K562 (cell line): ENCODE measurements at regions not wholly inside any gene's neighbourhood (a gene's known extent, or its start where the extent isn't known, plus 50 kb on each side); places are given as distances from the start of the nearest gene placed in this dataset.

Experiments
- ATAC-seq: fragments of 200-7000 bp; cut with Tn5 transposase; 3 replicates; pipeline ENCODE4 v1.9.1; 2020; ENCODE audit warnings: moderate library complexity
- BruUV-seq: library from RNA; stranded (reverse); fragments of 400-500 nt; replicated peaks from 2 replicates; lab custom pipeline; 2021; lab: Mats Ljungman, UMichigan
- CTCF ChIA-PET: fragments of 300-600 bp; formaldehyde crosslinking; extraction: SDS; loops from one replicate; lab custom pipeline; 2021; ENCODE audit warnings: low intra/inter-chr PET ratio; lab: Yijun Ruan, JAX
- POLR2A ChIA-PET: fragments of 300-600, 350-650 bp; sonication (Branson Sonifier 250); formaldehyde crosslinking; extraction: SDS; loops from one replicate; lab custom pipeline; 2021; ENCODE audit warnings: antibody characterized with exemption, inconsistent platforms; lab: Yijun Ruan, JAX
- DNase-seq, 4 experiments: peaks; one replicate each; pipeline versions ENCODE4 v3.0.0 to v3.0.0-alpha.2; 2011 to 2018; ENCODE audit warnings: low spot score in 3 of 4, mixed read lengths in 3 of 4; ENCODE audit errors: extremely low read depth in 1 of 4
- FAIRE-seq: peaks from 2 replicates; lab custom pipeline; 2011; peaks lifted over from hg19 to GRCh38; lab: Jason Lieb, UNC
- H2AFZ ChIP-seq: 2 replicates; pipeline ENCODE4 v1.6.0; 2011; ENCODE audit warnings: low read depth, low read length, control low read depth, inconsistent platforms
- H3K27ac ChIP-seq: fragments of 200-600 bp; 3 replicates; pipeline ENCODE4 v1.8.0; 2011; ENCODE audit warnings: low read depth, mild to moderate bottlenecking, control low read depth, inconsistent platforms, low read length, moderate library complexity, mixed read lengths; ENCODE audit errors: extremely low read depth
- H3K27me3 ChIP-seq, 2 experiments: fragments of 300-600 bp in 1 of 2; 2 replicates in 1 of 2; 3 replicates in 1 of 2; pipeline versions ENCODE4 v1.6.0 to v1.8.0; 2011; ENCODE audit warnings: inconsistent platforms in 2 of 2, low read length in 2 of 2, mild to moderate bottlenecking in 1 of 2, mixed read lengths in 1 of 2, moderate library complexity in 1 of 2; ENCODE audit not compliant: control insufficient read depth in 2 of 2, insufficient read depth in 2 of 2
- H3K36me3 ChIP-seq: fragments of 300-600 bp; 3 replicates; pipeline ENCODE4 v1.8.0; 2011; ENCODE audit warnings: mild to moderate bottlenecking, low read length, inconsistent platforms; ENCODE audit not compliant: control insufficient read depth, insufficient read depth
- H3K4me1 ChIP-seq, 2 experiments: fragments of 200-600 bp in 1 of 2; replicated peaks in 1 of 2; 2 replicates in 1 of 2; 3 replicates in 1 of 2; pipeline versions ENCODE4 v1.5.1 to v1.8.0; 2011; ENCODE audit warnings: inconsistent platforms in 2 of 2, low read length in 2 of 2, mild to moderate bottlenecking in 1 of 2, mixed read lengths in 1 of 2, moderate library complexity in 1 of 2; ENCODE audit not compliant: control insufficient read depth in 2 of 2, insufficient read depth in 2 of 2
- H3K4me2 ChIP-seq: 2 replicates; pipeline ENCODE4 v1.6.1; 2011; ENCODE audit warnings: low read length, control low read depth, inconsistent platforms, mixed read lengths; ENCODE audit not compliant: insufficient read depth
- H3K4me3 ChIP-seq: fragments of 200-600 bp; sonication (generic), shearing (Covaris generic); 2 replicates; pipeline ENCODE4 v1.5.1; 2016; ENCODE audit warnings: control low read depth, inconsistent platforms
- H3K79me2 ChIP-seq: fragments of 200-600 bp; 3 replicates; pipeline ENCODE4 v1.8.0; 2011; ENCODE audit warnings: low read length, inconsistent platforms; ENCODE audit not compliant: control insufficient read depth, insufficient read depth
- H3K9ac ChIP-seq, 2 experiments: 2 replicates each; pipeline versions ENCODE4 v1.6.0 to v1.6.1; 2011; ENCODE audit warnings: low read depth in 2 of 2, low read length in 2 of 2, control low read depth in 1 of 2, inconsistent platforms in 1 of 2, mild to moderate bottlenecking in 1 of 2, mixed read lengths in 1 of 2; ENCODE audit not compliant: insufficient read depth in 1 of 2
- H3K9me1 ChIP-seq: one replicate; pipeline ENCODE4 v1.6.0; 2011; ENCODE audit warnings: inconsistent platforms, mild to moderate bottlenecking, low read length, moderate library complexity; ENCODE audit not compliant: control insufficient read depth, insufficient read depth
- H3K9me3 ChIP-seq: replicated peaks from 2 replicates; pipeline ENCODE4 v1.5.1; 2011; ENCODE audit warnings: low read depth, low read length, inconsistent platforms; ENCODE audit not compliant: control insufficient read depth, insufficient read depth
- H4K20me1 ChIP-seq: replicated peaks from 2 replicates; pipeline ENCODE4 v1.6.1; 2011; ENCODE audit warnings: low read length, inconsistent platforms, mixed read lengths; ENCODE audit not compliant: control insufficient read depth, insufficient read depth
- ADNP ChIP-seq: fragments of 200-800 bp; sonication (Bioruptor generic); IDR thresholded peaks from 2 replicates; pipeline ENCODE4 v1.6.1; 2016; ENCODE audit warnings: missing genetic modification characterization, missing compliant biosample characterization
- C11orf30 ChIP-seq: fragments of 450-650 bp; IDR thresholded peaks from 2 replicates; pipeline ENCODE4 v1.6.1; 2016; ENCODE audit warnings: low read depth, mild to moderate bottlenecking
- CHD1 ChIP-seq: fragments of 200-600 bp; sonication (generic); IDR thresholded peaks from one replicate; pipeline ENCODE4 v1.6.1; 2012; ENCODE audit warnings: mild to moderate bottlenecking, moderate library complexity, low read length, inconsistent platforms
- CREBBP ChIP-seq: IDR thresholded peaks from one replicate; pipeline ENCODE4 v1.6.1; 2012; ENCODE audit warnings: low read depth, mild to moderate bottlenecking, control low read depth, inconsistent platforms, low read length
- DEAF1 ChIP-seq: fragments of 450-650 bp; formaldehyde crosslinking; IDR thresholded peaks from 2 replicates; pipeline ENCODE4 v1.4.0; 2020; ENCODE audit warnings: mild to moderate bottlenecking, moderate library complexity
- DPF2 ChIP-seq: fragments of 450-650 bp; IDR thresholded peaks from 2 replicates; pipeline ENCODE4 v1.6.1; 2016
- EZH2 ChIP-seq: IDR thresholded peaks from 2 replicates; pipeline ENCODE4 v1.6.1; 2012; ENCODE audit warnings: low read depth, mild to moderate bottlenecking, inconsistent platforms, low read length, borderline replicate concordance
- GTF2A2 ChIP-seq: IDR thresholded peaks from 2 replicates; pipeline ENCODE4 v1.6.1; 2016; ENCODE audit warnings: mild to moderate bottlenecking, missing genetic modification characterization, missing compliant biosample characterization
- HDAC6 ChIP-seq: IDR thresholded peaks from 2 replicates; pipeline ENCODE4 v1.6.1; 2012; ENCODE audit warnings: low read depth, mild to moderate bottlenecking, control low read depth, inconsistent platforms, low read length, moderate library complexity
- NRF1 ChIP-seq, 2 experiments: fragments of 450-650 bp; IDR thresholded peaks in 1 of 2; conservative IDR thresholded peaks in 1 of 2; 2 replicates each; pipeline ENCODE4 v1.6.1; 2014; ENCODE audit warnings: mild to moderate bottlenecking in 2 of 2
- RBFOX2 ChIP-seq: fragments of 200-400 bp; formaldehyde crosslinking; IDR thresholded peaks from 2 replicates; pipeline ENCODE4 v1.6.1; 2017; ENCODE audit warnings: low read depth, mild to moderate bottlenecking, low read length, moderate library complexity
- SMARCA4 ChIP-seq: fragments of 450-650 bp; IDR thresholded peaks from 2 replicates; pipeline ENCODE4 v1.6.1; 2016
- TCFL5 ChIP-seq: fragments of 250-450 bp; sonication (Bioruptor Pico); conservative IDR thresholded peaks from 2 replicates; pipeline ENCODE4 v1.6.1; 2021; ENCODE audit warnings: mild to moderate bottlenecking, moderate library complexity, matching md5 sums
- WHSC1 ChIP-seq: IDR thresholded peaks from one replicate; pipeline ENCODE4 v1.6.1; 2012; ENCODE audit warnings: low read length, control low read depth, inconsistent platforms
- ZC3H4 ChIP-seq: sonication (generic); formaldehyde crosslinking; IDR thresholded peaks from 2 replicates; pipeline ENCODE4 v1.9.0; 2021; ENCODE audit warnings: missing genetic modification reagents, borderline replicate concordance
- ZFP1 ChIP-seq: fragments of 450-650 bp; formaldehyde crosslinking; IDR thresholded peaks from 2 replicates; pipeline ENCODE4 v1.4.0; 2020; ENCODE audit warnings: mild to moderate bottlenecking, mixed read lengths
- ZNF696 ChIP-seq: fragments of 250-450 bp; sonication (Bioruptor Pico); conservative IDR thresholded peaks from 2 replicates; pipeline ENCODE4 v1.4.0; 2020; ENCODE audit warnings: mild to moderate bottlenecking, moderate library complexity
- WGBS: fragments of 100-300 bp; shearing (Covaris generic); methylation state at CpG from one replicate; pipeline ENCODE4 v1.1.6; 2016; ENCODE audit warnings: low coverage, mixed read lengths; ENCODE audit not compliant: insufficient coverage; ENCODE audit errors: missing lambda C conversion rate; 5-methylcytosine and 5-hydroxymethylcytosine counted together
- in situ Hi-C: fragments of 300-500 bp; cut with MboI; formaldehyde crosslinking; loops from 4 replicates; pipeline ENCODE4 v1.15.0; 2018; ENCODE audit warnings: inconsistent platforms, mixed read lengths
- intact Hi-C: fragments of 100-400 bp; cut with micrococcal nuclease; formaldehyde crosslinking; loops from 2 replicates; pipeline ENCODE4 v1.14.2; 2022
- TF ChIP-seq, protein P1 (sequence below): sonication (generic); formaldehyde crosslinking; IDR thresholded peaks from 2 replicates; pipeline ENCODE4 v1.8.0; 2023; ENCODE audit warnings: mild to moderate bottlenecking, missing genetic modification reagents

- no peak for TF ChIP-seq HDAC6
- no peak for TF ChIP-seq C11orf30
- no peak for TF ChIP-seq ADNP (tag)
- no peak for TF ChIP-seq RBFOX2
- TF ChIP-seq ZC3H4 = no peak
Measured at GRCh38 chr16:64469351-64469750, 652.5 kb downstream of the CDH11 start (continued).

DNA sequence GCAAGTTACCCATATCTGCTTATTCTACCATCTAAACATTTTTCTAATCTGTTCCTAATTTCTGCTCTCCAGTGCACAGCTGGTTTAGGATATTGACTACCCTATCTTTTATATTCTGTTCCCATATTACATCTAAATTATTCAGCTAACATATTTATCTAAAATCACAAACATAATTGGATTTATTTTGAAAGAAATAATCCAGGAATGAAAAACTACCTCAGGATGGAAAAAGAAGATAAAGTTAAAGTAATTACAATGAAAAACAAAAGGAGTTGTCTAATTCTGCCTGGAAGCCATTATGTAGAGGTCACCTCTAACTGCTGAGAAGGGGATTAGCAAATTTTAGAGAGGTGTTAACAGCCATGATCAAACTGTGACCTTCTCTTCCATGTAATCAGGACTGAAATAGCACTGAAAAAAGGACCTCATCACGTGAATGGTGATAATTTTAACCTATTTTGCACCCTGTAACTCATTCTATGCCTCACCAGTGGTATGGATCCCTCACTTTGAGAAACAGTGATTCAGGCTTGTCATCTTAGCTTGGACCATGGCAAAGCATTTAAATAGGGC, 653.3 kb downstream of the CDH11 start:
- 0% methylated on average over 1 of the region's 1 CpG for WGBS
- ChIA-PET POLR2A (no interaction called here), CTCF (no interaction called here)
- BruUV-seq = no TSS peak
- H3K36me3 ChIP-seq = no peaks in the 10 kb centered on the region
- FAIRE-seq (no peak), ATAC-seq (no peak), DNase-seq (no peak)
- H3K9me3 ChIP-seq = no peaks in the 10 kb centered on the region
- no peak overlapping the region for H3K4me2 ChIP-seq
- H3K9ac ChIP-seq = no peak overlapping the region
- H3K27ac ChIP-seq = no peak overlapping the region
- H2AFZ ChIP-seq = no peak overlapping the region
- TF ChIP-seq, protein P1, sequence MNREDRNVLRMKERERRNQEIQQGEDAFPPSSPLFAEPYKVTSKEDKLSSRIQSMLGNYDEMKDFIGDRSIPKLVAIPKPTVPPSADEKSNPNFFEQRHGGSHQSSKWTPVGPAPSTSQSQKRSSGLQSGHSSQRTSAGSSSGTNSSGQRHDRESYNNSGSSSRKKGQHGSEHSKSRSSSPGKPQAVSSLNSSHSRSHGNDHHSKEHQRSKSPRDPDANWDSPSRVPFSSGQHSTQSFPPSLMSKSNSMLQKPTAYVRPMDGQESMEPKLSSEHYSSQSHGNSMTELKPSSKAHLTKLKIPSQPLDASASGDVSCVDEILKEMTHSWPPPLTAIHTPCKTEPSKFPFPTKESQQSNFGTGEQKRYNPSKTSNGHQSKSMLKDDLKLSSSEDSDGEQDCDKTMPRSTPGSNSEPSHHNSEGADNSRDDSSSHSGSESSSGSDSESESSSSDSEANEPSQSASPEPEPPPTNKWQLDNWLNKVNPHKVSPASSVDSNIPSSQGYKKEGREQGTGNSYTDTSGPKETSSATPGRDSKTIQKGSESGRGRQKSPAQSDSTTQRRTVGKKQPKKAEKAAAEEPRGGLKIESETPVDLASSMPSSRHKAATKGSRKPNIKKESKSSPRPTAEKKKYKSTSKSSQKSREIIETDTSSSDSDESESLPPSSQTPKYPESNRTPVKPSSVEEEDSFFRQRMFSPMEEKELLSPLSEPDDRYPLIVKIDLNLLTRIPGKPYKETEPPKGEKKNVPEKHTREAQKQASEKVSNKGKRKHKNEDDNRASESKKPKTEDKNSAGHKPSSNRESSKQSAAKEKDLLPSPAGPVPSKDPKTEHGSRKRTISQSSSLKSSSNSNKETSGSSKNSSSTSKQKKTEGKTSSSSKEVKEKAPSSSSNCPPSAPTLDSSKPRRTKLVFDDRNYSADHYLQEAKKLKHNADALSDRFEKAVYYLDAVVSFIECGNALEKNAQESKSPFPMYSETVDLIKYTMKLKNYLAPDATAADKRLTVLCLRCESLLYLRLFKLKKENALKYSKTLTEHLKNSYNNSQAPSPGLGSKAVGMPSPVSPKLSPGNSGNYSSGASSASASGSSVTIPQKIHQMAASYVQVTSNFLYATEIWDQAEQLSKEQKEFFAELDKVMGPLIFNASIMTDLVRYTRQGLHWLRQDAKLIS (CRISPR knock-in tag) = no peak
- TF ChIP-seq DEAF1 (no peak), NRF1 (conservative IDR thresholded peaks at IDR 0.05 in 1 of 2, IDR thresholded peaks at IDR 0.05 in 1 of 2) (no peak), CREBBP (no peak), SMARCA4 (no peak), EZH2 (no peak), ZFP1 (no peak), GTF2A2 (no peak), DPF2 (no peak), ZNF696 (CRISPR knock-in tag) (no peak), WHSC1 (no peak), TCFL5 (CRISPR knock-in tag) (no peak), CHD1 (no peak)
- no peaks in the 10 kb centered on the region for H3K4me1 ChIP-seq
- no peaks in the 10 kb centered on the region for H3K79me2 ChIP-seq
- intact Hi-C loops (no loop called here), in situ Hi-C loops (no loop called here)
- no peaks in the 10 kb centered on the region for H3K9me1 ChIP-seq
- H4K20me1 ChIP-seq = no peaks in the 10 kb centered on the region
- H3K27me3 ChIP-seq = no peaks in the 10 kb centered on the region
- no peak overlapping the region for H3K4me3 ChIP-seq
